ENCODE measurements at regions not wholly inside any gene's neighbourhood (a gene's known extent, or its start where the extent isn't known, plus 50 kb on each side); places are given as distances from the start of the nearest gene placed in this dataset.

GRCh38 chr1:216832192-216832591 is 109.0 kb upstream of the ESRRG start:
- ChIA-PET CTCF (no interaction called here), POLR2A (no interaction called here)
- no peak overlapping the region for H3K27ac Mint-ChIP-seq
- no peaks in the 10 kb centered on the region for H3K9me3 Mint-ChIP-seq
- no peak overlapping the region for H3K4me3 Mint-ChIP-seq
- ATAC-seq (ENCODE audit: low read depth), result no peak
- H3K36me3 Mint-ChIP-seq (ENCODE audit: low read depth), result no peaks in the 10 kb centered on the region
- H3K4me1 Mint-ChIP-seq, result no peaks in the 10 kb centered on the region
- no peaks in the 10 kb centered on the region for H3K27me3 Mint-ChIP-seq
- no peak for DNase-seq
- TF ChIP-seq CTCF (IDR thresholded peaks at IDR 0.05), result no peak
- intact Hi-C loops (cut with micrococcal nuclease), result no loop called here

DNA sequence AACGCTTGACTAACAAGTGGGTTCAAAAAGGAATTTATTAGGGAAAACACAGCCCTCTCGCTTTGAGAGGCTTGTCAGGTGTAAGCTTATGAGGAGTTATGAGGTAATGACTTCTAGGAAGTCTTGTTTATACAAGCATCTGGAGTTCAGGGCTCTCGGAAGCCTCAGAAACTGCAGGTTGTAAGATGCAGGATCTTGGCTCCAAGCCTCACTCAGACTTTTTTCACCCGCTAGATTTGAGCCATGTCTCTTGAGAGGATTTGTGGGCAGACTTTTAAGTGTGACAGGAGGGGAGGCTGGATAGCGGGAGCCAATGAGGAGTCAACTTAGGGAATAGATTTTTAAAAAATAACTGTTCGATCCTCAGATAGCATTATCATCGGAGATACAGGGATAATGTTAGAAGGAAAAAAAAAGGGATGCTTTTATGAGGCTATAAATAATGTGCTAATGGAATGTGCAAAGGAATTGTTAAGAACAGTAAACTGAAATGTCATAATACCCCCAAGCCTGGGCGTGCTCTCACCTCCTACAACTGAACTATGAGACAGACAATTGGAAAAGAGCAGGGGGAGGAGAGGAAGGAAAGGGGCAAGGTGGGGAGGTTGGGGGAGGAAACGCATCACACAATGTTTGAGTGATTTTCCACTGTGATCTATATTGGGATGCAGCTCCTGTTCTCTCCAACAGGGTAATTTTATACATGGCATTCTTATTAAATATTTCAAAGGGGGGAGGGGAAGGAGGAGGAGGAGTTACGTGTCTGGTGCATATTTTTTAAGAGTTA is 107.4 kb upstream of the ESRRG start:
- CTCF ChIA-PET, result no interaction called here
- DNase-seq (no peak), ATAC-seq (ENCODE audit: low read depth) (no peak)
- intact Hi-C loops (cut with micrococcal nuclease), result no loop called here
- no peaks in the 10 kb centered on the region for H3K9me3 Mint-ChIP-seq
- no peaks in the 10 kb centered on the region for H3K36me3 Mint-ChIP-seq (ENCODE audit: low read depth)
- H3K4me1 Mint-ChIP-seq, result no peaks in the 10 kb centered on the region
- H3K27me3 Mint-ChIP-seq, result no peaks in the 10 kb centered on the region
- POLR2A ChIA-PET, result no interaction called here
- H3K4me3 Mint-ChIP-seq, result no peak overlapping the region
- no peak for TF ChIP-seq CTCF (IDR thresholded peaks at IDR 0.05)
- no peak overlapping the region for H3K27ac Mint-ChIP-seq

GRCh38 chr1:216827251-216827650 is 104.0 kb upstream of the ESRRG start:
- no peaks in the 10 kb centered on the region for H3K27me3 Mint-ChIP-seq
- POLR2A ChIA-PET, result no interaction called here
- no peak for TF ChIP-seq CTCF (IDR thresholded peaks at IDR 0.05)
- DNase-seq, result no peak
- no peak overlapping the region for H3K27ac Mint-ChIP-seq
- intact Hi-C loops (cut with micrococcal nuclease), result no loop called here
- ATAC-seq (ENCODE audit: low read depth), result no peak
- no peaks in the 10 kb centered on the region for H3K9me3 Mint-ChIP-seq
- no peaks in the 10 kb centered on the region for H3K36me3 Mint-ChIP-seq (ENCODE audit: low read depth)
- H3K4me3 Mint-ChIP-seq, result no peak overlapping the region
- no peaks in the 10 kb centered on the region for H3K4me1 Mint-ChIP-seq
- CTCF ChIA-PET, result no interaction called here

DNA sequence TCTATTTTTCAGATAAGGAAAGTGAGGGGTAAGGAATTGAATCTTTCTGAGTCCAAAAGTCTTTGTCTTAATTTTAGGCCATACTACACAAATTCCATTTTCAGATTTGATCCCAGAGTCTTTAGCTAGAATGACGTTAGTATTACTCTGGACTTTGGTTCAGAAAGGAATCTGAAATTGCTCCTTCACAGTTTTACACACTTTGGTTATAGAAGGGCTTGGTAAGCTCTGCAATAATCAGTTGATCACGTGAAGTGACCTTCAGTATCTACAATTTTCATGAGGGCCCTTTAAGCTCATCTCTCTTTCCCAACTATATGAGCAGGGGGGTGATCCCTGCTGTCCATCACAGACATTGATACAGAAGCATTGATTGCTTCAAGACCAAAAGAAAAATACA is 103.4 kb upstream of the ESRRG start:
- no peaks in the 10 kb centered on the region for H3K9me3 Mint-ChIP-seq
- H3K4me3 Mint-ChIP-seq, result no peak overlapping the region
- no peaks in the 10 kb centered on the region for H3K4me1 Mint-ChIP-seq
- intact Hi-C loops (cut with micrococcal nuclease), result no loop called here
- CTCF ChIA-PET, result no interaction called here
- POLR2A ChIA-PET, result no interaction called here
- no peaks in the 10 kb centered on the region for H3K36me3 Mint-ChIP-seq (ENCODE audit: low read depth)
- DNase-seq (no peak), ATAC-seq (ENCODE audit: low read depth) (no peak)
- H3K27me3 Mint-ChIP-seq, result no peaks in the 10 kb centered on the region
- no peak for TF ChIP-seq CTCF (IDR thresholded peaks at IDR 0.05)
- no peak overlapping the region for H3K27ac Mint-ChIP-seq

GRCh38 chr1:216826214-216826613 is 103.0 kb upstream of the ESRRG start:
- intact Hi-C loops (cut with micrococcal nuclease), result no loop called here

More at GRCh38 chr1:216826214-216826613, 103.0 kb upstream of the ESRRG start:
- ChIA-PET POLR2A (no interaction called here), CTCF (no interaction called here)
- Mint-ChIP-seq H3K36me3 (ENCODE audit: low read depth) (no peaks in the 10 kb centered on the region), H3K27ac (no peak overlapping the region), H3K27me3 (no peaks in the 10 kb centered on the region), H3K9me3 (no peaks in the 10 kb centered on the region), H3K4me3 (no peak overlapping the region), H3K4me1 (no peaks in the 10 kb centered on the region)
- TF ChIP-seq CTCF (IDR thresholded peaks at IDR 0.05), result no peak
- no peak for ATAC-seq (ENCODE audit: low read depth)
- no peak for DNase-seq

All from activated B cell treated with CpG ODN at 0.5 μM for 24 hours (primary cell).